ENCODE measurements at regions not wholly inside any gene's neighbourhood (a gene's known extent, or its start where the extent isn't known, plus 50 kb on each side); places are given as distances from the start of the nearest gene placed in this dataset.

GRCh38 chr9:130779153-130779855, 55.8 kb upstream of the ABL1 start:
- Histone ChIP-seq H3K4me1 (peaks cover 8 to 25% (median 19%) of the 10 kb centered on the region in 10 experiments), H3K9me3 (replicated peaks in 1 of 11) (peaks cover 14 to 31% (median 23%) of the 10 kb centered on the region in 11 experiments; a peak in 21 of 22 replicates), H3K4me3 (no peak overlapping the region), H3K36me3 (peaks cover 0 to 7% (median 0%) of the 10 kb centered on the region in 11 experiments; a peak in 3 of 22 replicates), H4K20me1 (peaks cover 0 to 73% (median 4%) of the 10 kb centered on the region in 11 experiments; a peak in 10 of 22 replicates), H3K9ac (no peak overlapping the region), H3K4me2 (no peak overlapping the region), H3K27me3 (no peaks in the 10 kb centered on the region), H3K27ac (no peak overlapping the region)
- no peak for TF ChIP-seq Cebpa-rat (IDR thresholded peaks at IDR 0.05)

GRCh38 chr9:130780415-130780814, 54.6 kb upstream of the ABL1 start:
- Histone ChIP-seq H3K27me3 (no peaks in the 10 kb centered on the region), H3K9me3 (replicated peaks in 1 of 11) (peaks cover 9 to 27% (median 14%) of the 10 kb centered on the region in 11 experiments; a peak in 21 of 22 replicates), H4K20me1 (peaks cover 0 to 76% (median 12%) of the 10 kb centered on the region in 11 experiments; a peak in 10 of 22 replicates), H3K4me1 (peaks cover 0 to 18% (median 11%) of the 10 kb centered on the region in 10 experiments; a peak in 14 of 20 replicates), H3K27ac (no peak overlapping the region), H3K4me3 (no peak overlapping the region), H3K36me3 (peaks cover 0 to 7% (median 0%) of the 10 kb centered on the region in 11 experiments; a peak in 4 of 22 replicates), H3K4me2 (peak overlapping the region in 5 of 11 experiments; percentile 1 to 59 (median 41); a peak in 9 of 22 replicates), H3K9ac (no peak overlapping the region)
- TF ChIP-seq Cebpa-rat (IDR thresholded peaks at IDR 0.05) = no peak

DNA sequence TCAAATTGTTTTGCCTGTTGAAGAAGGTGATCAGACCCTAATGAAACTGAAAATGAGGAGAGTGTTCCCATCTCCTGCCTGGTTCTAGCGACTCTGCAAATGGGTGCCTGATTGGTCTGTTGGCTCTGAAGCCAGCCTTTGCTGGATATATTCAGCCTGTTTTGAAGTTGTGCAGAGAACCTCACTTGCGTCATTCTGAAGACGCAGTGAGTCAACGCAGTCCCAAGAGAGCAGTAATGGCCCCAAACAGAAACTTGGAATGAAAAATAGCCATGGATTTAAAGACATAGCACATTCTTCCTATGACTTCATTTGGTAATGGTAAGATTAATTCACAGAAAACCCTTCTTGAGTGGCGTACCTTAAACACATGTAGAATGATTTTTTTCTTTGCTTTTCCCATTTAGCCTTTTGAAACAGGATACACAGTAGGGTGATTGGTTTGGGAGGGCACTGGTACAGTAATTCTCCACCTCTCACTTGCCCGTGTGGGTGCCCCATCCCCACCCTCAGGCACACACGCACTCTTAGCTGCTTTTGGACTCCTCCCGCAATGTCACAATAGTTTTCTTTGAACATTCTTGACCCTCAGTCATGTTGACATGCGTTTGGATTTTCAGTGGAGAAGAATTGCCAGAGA, 54.1 kb upstream of the ABL1 start:
- Histone ChIP-seq H3K36me3 (peaks cover 0 to 6% (median 0%) of the 10 kb centered on the region in 11 experiments; a peak in 3 of 22 replicates), H3K4me1 (peaks cover 0 to 18% (median 11%) of the 10 kb centered on the region in 10 experiments; a peak in 14 of 20 replicates), H3K27me3 (no peaks in the 10 kb centered on the region), H3K4me3 (no peak overlapping the region), H3K27ac (no peak overlapping the region), H3K9me3 (replicated peaks in 1 of 11) (peaks cover 3 to 21% (median 9%) of the 10 kb centered on the region in 11 experiments; a peak in 21 of 22 replicates), H3K4me2 (peak overlapping the region in 7 of 11 experiments; percentile 1 to 59 (median 12); a peak in 10 of 22 replicates), H4K20me1 (peaks cover 0 to 82% (median 13%) of the 10 kb centered on the region in 11 experiments; a peak in 12 of 22 replicates), H3K9ac (no peak overlapping the region)
- 0 out of 22 replicates have a peak, but pooled peaks of 1 of the 11 experiments have one; percentile 6 for TF ChIP-seq Cebpa-rat (IDR thresholded peaks at IDR 0.05)

GRCh38 chr9:130781569-130781968, 53.5 kb upstream of the ABL1 start:
- H3K4me3 ChIP-seq = no peak overlapping the region
- peaks cover 0 to 6% (median 0%) of the 10 kb centered on the region in 11 experiments; a peak in 3 of 22 replicates for H3K36me3 ChIP-seq
- peak overlapping the region in 1 of 11 experiments; percentile 47; a peak in 2 of 22 replicates for H3K4me2 ChIP-seq
- H3K27me3 ChIP-seq = no peaks in the 10 kb centered on the region
- peaks cover 0 to 18% (median 11%) of the 10 kb centered on the region in 10 experiments; a peak in 14 of 20 replicates for H3K4me1 ChIP-seq
- H3K27ac ChIP-seq = no peak overlapping the region
- TF ChIP-seq Cebpa-rat (IDR thresholded peaks at IDR 0.05) = no peak
- H3K9me3 ChIP-seq (replicated peaks in 1 of 11) = peaks cover 0 to 15% (median 3%) of the 10 kb centered on the region in 11 experiments; a peak in 16 of 22 replicates
- peaks cover 0 to 88% (median 13%) of the 10 kb centered on the region in 11 experiments; a peak in 12 of 22 replicates for H4K20me1 ChIP-seq
- no peak overlapping the region for H3K9ac ChIP-seq

- Histone ChIP-seq H3K9me3 (replicated peaks in 1 of 11) (peaks cover 0 to 12% (median 0%) of the 10 kb centered on the region in 11 experiments; a peak in 3 of 22 replicates), H4K20me1 (peaks cover 0 to 97% (median 18%) of the 10 kb centered on the region in 11 experiments; a peak in 13 of 22 replicates), H3K4me3 (no peak overlapping the region), H3K9ac (no peak overlapping the region), H3K36me3 (peaks cover 0 to 11% (median 0%) of the 10 kb centered on the region in 11 experiments; a peak in 4 of 22 replicates), H3K4me1 (peaks cover 0 to 18% (median 11%) of the 10 kb centered on the region in 10 experiments; a peak in 14 of 20 replicates), H3K4me2 (no peak overlapping the region), H3K27ac (no peak overlapping the region), H3K27me3 (no peaks in the 10 kb centered on the region)
- TF ChIP-seq Cebpa-rat (IDR thresholded peaks at IDR 0.05) = no peak
Observed at GRCh38 chr9:130782886-130783530, 52.0 kb upstream of the ABL1 start.

- Histone ChIP-seq H3K9me3 (replicated peaks in 1 of 11) (peaks cover 14 to 25% (median 16%) of the 10 kb centered on the region in 11 experiments), H3K27me3 (no peaks in the 10 kb centered on the region), H3K9ac (no peak overlapping the region), H3K4me1 (peaks cover 0 to 18% (median 11%) of the 10 kb centered on the region in 10 experiments; a peak in 14 of 20 replicates), H3K36me3 (peaks cover 0 to 20% (median 10%) of the 10 kb centered on the region in 11 experiments; a peak in 11 of 22 replicates), H3K4me3 (no peak overlapping the region), H4K20me1 (peaks cover 0 to 88% (median 18%) of the 10 kb centered on the region in 11 experiments; a peak in 13 of 22 replicates), H3K27ac (no peak overlapping the region), H3K4me2 (no peak overlapping the region)
- no peak for TF ChIP-seq Cebpa-rat (IDR thresholded peaks at IDR 0.05)
Observed at GRCh38 chr9:130785053-130785452, 50.0 kb upstream of the ABL1 start.
